Esophagus squamous epithelium (tissue), 5 donors: ENCODE measurements at regions not wholly inside any gene's neighbourhood (a gene's known extent, or its start where the extent isn't known, plus 50 kb on each side); places are given as distances from the start of the nearest gene placed in this dataset.
A peak's percentile ranks its signal among the peaks of the same experiment; 100 is the strongest.
"Not testable (repeated sequence)": the region's sequence is repeated elsewhere in the genome, so short reads cannot be mapped to it uniquely, and the experiment has no call there.

Experiments used
- DNase-seq: peaks from one replicate; lab custom pipeline; 2025; lab: John Stamatoyannopoulos, UW
- H3K27ac ChIP-seq, 4 donors: fragments of 200-600 bp; sonication (generic); one replicate each; pipeline ENCODE4 v1.5.1; 2016 to 2019; ENCODE audit warnings: mild to moderate bottlenecking in 1 of 4
- H3K27me3 ChIP-seq, 4 donors: fragments of 200-600 bp; sonication (generic); 1 replicate in 3 of 4; 2 replicates in 1 of 4; pipeline versions ENCODE4 v1.5.1 to v1.6.0; 2017 to 2021; ENCODE audit warnings: antibody characterized with exemption in 1 of 4
- H3K36me3 ChIP-seq, 3 donors: fragments of 200-600 bp; sonication (generic); one replicate each; pipeline ENCODE4 v1.5.1; 2016 to 2019
- H3K4me1 ChIP-seq, 3 donors: fragments of 200-600 bp; sonication (generic); one replicate each; pipeline ENCODE4 v1.5.1; 2017 to 2019
- H3K4me3 ChIP-seq, 4 donors: fragments of 200-600 bp; sonication (generic); 1 replicate in 3 of 4; 2 replicates in 1 of 4; pipeline ENCODE4 v1.5.1; 2016 to 2019; ENCODE audit warnings: mild to moderate bottlenecking in 2 of 4, moderate library complexity in 1 of 4
- H3K9me3 ChIP-seq, 3 donors: fragments of 200-600 bp; sonication (generic); one replicate each; pipeline ENCODE4 v1.5.1; 2016 to 2019
- CTCF ChIP-seq, 6 experiments: fragments of 450-650 bp in 4 of 6; fragments of 200-600 bp in 2 of 6; sonication (generic) in 2 of 6; IDR thresholded peaks; one replicate each; pipeline ENCODE4 v1.5.1; 2016 to 2019; ENCODE audit warnings: antibody characterized with exemption in 6 of 6, mild to moderate bottlenecking in 4 of 6, moderate library complexity in 4 of 6
- POLR2A ChIP-seq, 4 donors: fragments of 450-650 bp; IDR thresholded peaks; one replicate each; pipeline ENCODE4 v1.6.1; 2017; ENCODE audit warnings: antibody characterized with exemption in 4 of 4, mild to moderate bottlenecking in 4 of 4, moderate library complexity in 3 of 4
- WGBS, 2 donors: methylation state at CpG; one replicate each; pipeline ENCODE4 v1.1.5; 2018; 5-methylcytosine and 5-hydroxymethylcytosine counted together
- intact Hi-C: fragments of 100-400 bp; cut with DNase I; formaldehyde crosslinking; loops from one replicate; pipeline ENCODE4 v1.15.0; 2022
- donor health status: DM: yes; HTN: yes; CAD: no.

DNA sequence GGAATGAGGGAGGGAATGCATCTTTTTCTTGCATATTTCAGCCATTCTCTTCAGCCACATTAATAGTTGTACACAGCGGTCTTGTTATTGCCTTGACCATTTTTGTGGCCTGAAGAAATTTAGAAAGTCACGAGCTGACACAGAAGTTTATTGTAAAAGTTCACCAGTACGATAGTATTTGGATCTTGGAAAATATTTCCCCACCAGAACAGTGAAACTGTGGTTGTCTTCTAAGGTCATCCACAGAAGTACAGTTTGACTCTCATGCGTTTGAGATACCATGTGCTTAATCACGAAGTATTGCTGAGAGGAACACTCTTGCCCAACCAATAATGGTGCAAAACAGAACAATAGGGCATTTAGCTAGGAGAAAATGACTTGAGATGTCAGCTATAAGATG, 409.2 kb upstream of the AMELY start:
- TF ChIP-seq CTCF (IDR thresholded peaks at IDR 0.05), result no peak
- no peak for TF ChIP-seq POLR2A (IDR thresholded peaks at IDR 0.05)
- H3K4me1 ChIP-seq, result no peaks in the 10 kb centered on the region
- no peaks in the 10 kb centered on the region for H3K27me3 ChIP-seq
- no peak overlapping the region for H3K4me3 ChIP-seq
- no peak for DNase-seq
- 86% methylated on average over 5 of the region's 5 CpGs; no CpG with 5 or more reads in 1 of the 2 donors for WGBS, 2 donors
- intact Hi-C loops, result no loop called here
- no peaks in the 10 kb centered on the region for H3K9me3 ChIP-seq
- no peak overlapping the region for H3K27ac ChIP-seq
- peaks cover 0 to 34% (median 0%) of the 10 kb centered on the region in 3 donors for H3K36me3 ChIP-seq

DNA sequence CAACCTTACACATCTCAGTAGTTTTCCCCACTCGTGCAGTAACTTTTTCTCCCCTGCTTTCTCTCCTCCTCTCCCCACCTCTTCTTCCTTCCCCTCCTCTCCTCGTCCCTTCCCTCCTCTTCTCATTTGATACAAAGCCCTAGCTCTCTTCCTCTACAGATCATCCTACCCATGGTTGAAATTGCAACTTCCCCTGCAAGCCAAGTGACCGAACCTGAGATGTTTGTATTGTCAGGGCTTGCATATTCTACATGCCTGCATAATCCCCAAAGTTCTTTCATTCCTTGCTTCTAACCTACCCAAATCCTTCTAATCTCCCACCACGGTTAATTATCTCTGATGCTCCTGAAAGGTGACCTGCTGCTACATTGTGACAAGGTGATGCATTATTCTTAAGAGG, 408.6 kb upstream of the AMELY start:
- H3K9me3 ChIP-seq, H3K27me3 ChIP-seq, DNase-seq, intact Hi-C loops, H3K4me1 ChIP-seq, H3K4me3 ChIP-seq, H3K27ac ChIP-seq: not testable (repeated sequence)
- peaks cover 0 to 28% (median 0%) of the 10 kb centered on the region in 3 donors for H3K36me3 ChIP-seq
- WGBS, 2 donors, result 50% methylated on average over 1 of the region's 4 CpGs; no CpG with 5 or more reads in 1 of the 2 donors

- Histone ChIP-seq H3K4me3 (no peak overlapping the region), H3K27ac (no peak overlapping the region), H3K27me3 (no peaks in the 10 kb centered on the region), H3K9me3 (no peaks in the 10 kb centered on the region), H3K4me1 (no peaks in the 10 kb centered on the region), H3K36me3 (peaks cover 0 to 22% (median 0%) of the 10 kb centered on the region in 3 donors)
- TF ChIP-seq CTCF (IDR thresholded peaks at IDR 0.05) (no peak), POLR2A (IDR thresholded peaks at IDR 0.05) (no peak)
- intact Hi-C loops, result no loop called here
- DNase-seq, result no peak
- 100% methylated on average over 1 of the region's 5 CpGs; no CpG with 5 or more reads in 1 of the 2 donors for WGBS, 2 donors
Observed at GRCh38 chrY:7318122-7318521, 406.6 kb upstream of the AMELY start.

- no peak overlapping the region for H3K4me3 ChIP-seq
- DNase-seq, result no peak
- no peak for TF ChIP-seq CTCF (IDR thresholded peaks at IDR 0.05)
- no peak for TF ChIP-seq POLR2A (IDR thresholded peaks at IDR 0.05)
- H3K36me3 ChIP-seq, result peaks cover 0 to 18% (median 0%) of the 10 kb centered on the region in 3 donors
- no peaks in the 10 kb centered on the region for H3K27me3 ChIP-seq
- WGBS, 2 donors, result 62% methylated on average over 3 of the region's 3 CpGs; no CpG with 5 or more reads in 1 of the 2 donors
- H3K27ac ChIP-seq, result no peak overlapping the region
- intact Hi-C loops, result no loop called here
- H3K4me1 ChIP-seq, result no peaks in the 10 kb centered on the region
- no peaks in the 10 kb centered on the region for H3K9me3 ChIP-seq
Observed at GRCh38 chrY:7317571-7317970, 406.0 kb upstream of the AMELY start.

- no peak for TF ChIP-seq POLR2A (IDR thresholded peaks at IDR 0.05)
- peak in 1 of 6 experiments; percentile 14 for TF ChIP-seq CTCF (IDR thresholded peaks at IDR 0.05)
- H3K4me3 ChIP-seq, result no peak overlapping the region
- intact Hi-C loops, result no loop called here
- no peaks in the 10 kb centered on the region for H3K9me3 ChIP-seq
- H3K27me3 ChIP-seq, result no peaks in the 10 kb centered on the region
- H3K27ac ChIP-seq, result no peak overlapping the region
- no peak for DNase-seq
- peaks cover 0 to 39% (median 0%) of the 10 kb centered on the region in 3 donors for H3K36me3 ChIP-seq
- 75% methylated on average over 6 of the region's 6 CpGs; no CpG with 5 or more reads in 1 of the 2 donors for WGBS, 2 donors
- H3K4me1 ChIP-seq, result no peaks in the 10 kb centered on the region
Observed at GRCh38 chrY:7310482-7311269, 399.1 kb upstream of the AMELY start.
